Mesodermal cell (in vitro differentiated cells): ENCODE measurements at regions not wholly inside any gene's neighbourhood (a gene's known extent, or its start where the extent isn't known, plus 50 kb on each side); places are given as distances from the start of the nearest gene placed in this dataset.

Experiments
- H3K27ac ChIP-seq: 2 replicates; pipeline ENCODE4 v1.7.0; 2013; ENCODE audit warnings: mild to moderate bottlenecking, low read depth, low read length, moderate library complexity; ENCODE audit not compliant: severe bottlenecking
- H3K36me3 ChIP-seq: 2 replicates; pipeline ENCODE4 v1.7.1; 2013; ENCODE audit warnings: mild to moderate bottlenecking, low read length, moderate library complexity; ENCODE audit not compliant: control insufficient read depth, insufficient read depth
- H3K4me1 ChIP-seq: one replicate; pipeline ENCODE4 v1.7.1; 2013; ENCODE audit warnings: mild to moderate bottlenecking, low read length; ENCODE audit not compliant: insufficient read depth, control insufficient read depth, poor library complexity, severe bottlenecking
- H3K4me3 ChIP-seq: 2 replicates; pipeline ENCODE4 v1.7.0; 2013; ENCODE audit warnings: low read length, control low read depth, mild to moderate bottlenecking; ENCODE audit not compliant: insufficient read depth, poor library complexity, severe bottlenecking; ENCODE audit errors: extremely low read depth
- H3K9me3 ChIP-seq: 2 replicates; pipeline ENCODE4 v1.7.1; 2013; ENCODE audit warnings: mild to moderate bottlenecking, low read length, moderate library complexity; ENCODE audit not compliant: control insufficient read depth
- WGBS, 2 experiments: methylation state at CpG; one replicate each; pipeline ENCODE4 v1.1.5; 2013; ENCODE audit warnings: missing lambda C conversion rate in 2 of 2; ENCODE audit not compliant: insufficient coverage in 2 of 2; 5-methylcytosine and 5-hydroxymethylcytosine counted together

DNA sequence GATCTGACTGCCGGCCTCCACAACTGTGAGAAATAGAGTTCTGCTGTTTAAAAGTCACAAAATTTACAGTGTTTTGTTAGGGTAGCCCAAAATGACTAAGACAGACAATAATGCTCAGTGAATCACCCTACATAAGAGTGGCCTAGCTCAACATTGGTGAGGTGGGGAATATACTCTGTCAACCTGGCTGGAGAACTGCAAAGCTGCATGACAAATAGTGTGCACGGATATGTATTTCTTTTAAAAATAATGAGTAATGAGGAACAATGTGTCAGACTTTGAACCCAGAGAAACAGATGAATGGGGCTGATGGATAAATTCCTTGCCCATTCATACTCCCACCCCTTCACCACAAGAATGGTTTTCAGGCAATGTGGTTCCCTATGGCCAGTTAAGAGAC, 372.4 kb downstream of the SUCLA2 start:
- Histone ChIP-seq H3K4me1 (peaks cover 6% of the 10 kb centered on the region), H3K9me3 (peaks cover 4% of the 10 kb centered on the region), H3K36me3 (no peaks in the 10 kb centered on the region), H3K4me3 (no peak overlapping the region), H3K27ac (no peak overlapping the region)
- WGBS, 2 experiments: 71% methylated on average over 1 of the region's 2 CpGs; no CpG with 5 or more reads in 1 of the 2 experiments

DNA sequence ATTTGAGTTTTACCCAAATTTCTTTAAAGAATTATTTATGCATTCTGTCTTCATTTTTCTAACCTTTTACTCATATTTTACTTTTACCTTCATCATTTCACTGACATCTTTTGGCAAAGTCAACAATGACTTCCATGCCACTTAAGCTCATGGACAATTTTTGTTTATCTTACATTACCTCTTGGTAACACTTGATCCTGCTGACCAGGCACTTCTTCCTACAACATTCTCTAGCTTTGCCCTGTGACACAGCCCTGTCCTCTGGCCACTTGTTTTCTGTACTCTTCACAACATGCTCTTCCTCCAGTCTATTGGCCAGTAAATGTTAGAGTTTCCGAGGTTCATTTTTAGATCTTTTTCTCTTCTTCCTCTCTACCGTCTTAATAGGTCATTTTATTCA, 377.2 kb downstream of the SUCLA2 start:
- 94 to 100% methylated on average over 2 of the region's 2 CpGs for WGBS, 2 experiments
- no peaks in the 10 kb centered on the region for H3K36me3 ChIP-seq
- no peaks in the 10 kb centered on the region for H3K9me3 ChIP-seq
- peaks cover 7% of the 10 kb centered on the region for H3K4me1 ChIP-seq
- no peak overlapping the region for H3K4me3 ChIP-seq
- no peak overlapping the region for H3K27ac ChIP-seq

DNA sequence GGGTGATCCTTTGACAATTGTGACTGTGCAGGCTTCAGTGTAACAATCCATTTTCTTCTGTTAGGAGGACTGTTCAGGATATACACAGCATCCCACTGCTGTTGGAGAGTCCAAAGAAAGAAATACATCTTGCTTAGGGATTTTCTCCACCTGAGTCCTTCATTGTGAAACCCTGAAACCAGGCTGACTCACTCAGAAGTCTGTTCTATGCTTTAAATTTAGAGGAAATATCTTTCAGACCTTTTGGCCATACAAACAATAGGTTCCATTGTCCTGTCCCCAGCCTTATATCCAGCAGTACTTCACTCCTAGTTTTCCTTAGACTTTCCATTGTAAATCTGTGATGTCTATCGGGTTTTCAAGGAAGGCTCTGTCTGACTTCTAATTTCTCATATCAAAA, 379.1 kb downstream of the SUCLA2 start:
- Histone ChIP-seq H3K4me1 (peaks cover 7% of the 10 kb centered on the region), H3K9me3 (no peaks in the 10 kb centered on the region), H3K27ac (peak overlapping the region; percentile 8), H3K4me3 (no peak overlapping the region), H3K36me3 (no peaks in the 10 kb centered on the region)
- WGBS, 2 experiments: 80 to 100% methylated on average over 1 of the region's 1 CpG

DNA sequence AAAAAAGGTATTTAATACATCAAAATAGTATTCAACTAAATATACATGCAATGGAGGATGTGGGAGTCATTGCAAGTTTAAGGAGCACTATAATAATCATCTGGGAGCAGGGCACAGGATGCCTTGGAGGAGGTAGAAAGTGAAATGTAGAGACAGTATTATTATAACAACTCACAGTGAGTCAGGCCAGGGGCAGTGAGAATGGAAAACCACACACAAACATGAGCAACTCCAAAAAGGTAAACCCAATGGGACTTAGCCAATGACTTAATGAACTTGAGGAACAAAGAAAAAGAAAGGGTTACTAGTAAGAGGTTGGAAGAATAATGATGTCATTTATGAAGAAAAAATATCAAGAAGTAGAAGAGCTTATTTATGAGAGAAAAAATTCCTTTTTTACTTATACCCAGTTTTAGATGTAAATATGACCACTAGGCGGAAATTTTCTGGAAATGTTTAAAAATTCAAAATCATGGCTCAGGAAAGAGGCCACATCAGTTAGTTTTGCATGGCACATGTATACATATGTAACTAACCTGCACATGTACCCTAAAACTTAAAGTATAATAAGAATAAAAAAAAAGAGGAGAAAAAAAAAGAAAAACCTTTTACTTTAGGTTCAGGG, 389.3 kb downstream of the SUCLA2 start:
- no peaks in the 10 kb centered on the region for H3K9me3 ChIP-seq
- no CpG with 5 or more reads among the region's 1 CpG for WGBS, 2 experiments
- H3K27ac ChIP-seq: no peak overlapping the region
- no peaks in the 10 kb centered on the region for H3K36me3 ChIP-seq
- H3K4me3 ChIP-seq: no peak overlapping the region
- H3K4me1 ChIP-seq: no peaks in the 10 kb centered on the region

DNA sequence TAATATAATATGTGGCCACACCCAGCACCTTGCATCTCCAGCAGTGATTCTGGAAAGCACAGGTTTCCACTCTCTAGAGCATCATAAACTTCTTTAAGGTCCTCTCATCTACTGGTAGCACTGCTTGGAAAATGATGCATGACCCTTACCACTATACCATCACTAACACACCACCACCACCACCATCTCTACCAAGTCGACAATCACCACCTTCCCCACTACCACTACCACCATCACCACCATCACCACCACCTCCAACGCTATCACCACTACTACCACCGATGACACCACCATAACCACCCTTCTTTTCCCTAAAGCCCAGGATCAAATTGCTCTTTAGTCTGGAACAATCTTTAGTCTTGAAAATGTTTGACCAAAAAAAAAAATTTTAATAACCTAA, 390.4 kb downstream of the SUCLA2 start:
- Histone ChIP-seq H3K27ac (no peak overlapping the region), H3K36me3 (no peaks in the 10 kb centered on the region), H3K4me3 (no peak overlapping the region), H3K4me1 (no peaks in the 10 kb centered on the region), H3K9me3 (no peaks in the 10 kb centered on the region)
- 82 to 83% methylated on average over 2 of the region's 3 CpGs for WGBS, 2 experiments

DNA sequence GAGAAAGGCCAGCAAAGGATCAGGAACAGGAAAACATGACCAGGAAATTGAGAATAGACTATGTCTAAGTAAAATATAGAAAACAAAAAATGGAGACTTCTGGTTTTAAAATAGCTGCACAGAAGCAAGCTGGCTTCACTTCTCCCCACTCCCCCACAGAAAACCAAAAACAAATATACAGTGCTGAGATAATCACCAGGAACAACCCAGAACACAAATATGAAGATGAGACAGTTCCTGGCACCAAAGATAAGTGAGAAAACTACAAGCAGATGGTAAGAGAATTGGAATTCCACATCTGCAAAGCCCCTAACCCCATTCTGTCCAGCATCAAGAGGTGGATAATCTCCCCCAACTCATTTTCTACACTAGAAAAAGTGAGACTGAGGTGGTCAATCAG, 397.7 kb downstream of the SUCLA2 start:
- H3K9me3 ChIP-seq: no peaks in the 10 kb centered on the region
- H3K4me3 ChIP-seq: no peak overlapping the region
- H3K36me3 ChIP-seq: no peaks in the 10 kb centered on the region

DNA sequence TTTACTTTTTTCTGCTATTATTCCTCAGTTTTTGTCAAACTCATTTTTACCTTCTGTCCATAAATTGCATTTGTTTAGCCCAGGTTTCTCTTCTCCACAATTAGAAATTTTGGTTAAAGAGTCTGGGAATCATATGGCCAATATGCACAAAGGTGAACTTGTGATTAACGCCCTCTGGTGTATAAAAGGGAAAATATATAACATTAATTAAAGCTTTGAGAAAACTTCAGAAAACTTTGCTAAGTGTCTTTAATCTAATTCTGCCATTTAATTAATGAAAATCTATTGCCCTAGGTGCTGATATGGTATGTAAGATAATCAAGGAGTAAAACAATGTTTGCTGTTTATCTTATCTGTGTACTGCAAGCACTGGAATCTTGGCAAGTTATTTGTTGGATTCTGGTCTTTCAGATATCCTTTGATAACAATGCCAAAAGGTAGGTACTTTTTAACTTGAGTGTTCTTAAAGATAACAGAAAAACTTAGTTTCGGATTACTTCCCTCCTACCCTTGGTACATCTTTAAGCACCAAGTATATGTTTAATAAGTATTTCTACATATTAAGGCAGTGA, 402.6 kb downstream of the SUCLA2 start:
- Histone ChIP-seq H3K9me3 (peaks cover 10% of the 10 kb centered on the region), H3K27ac (no peak overlapping the region), H3K4me1 (no peaks in the 10 kb centered on the region), H3K36me3 (no peaks in the 10 kb centered on the region), H3K4me3 (no peak overlapping the region)
- WGBS, 2 experiments: no CpG with 5 or more reads among the region's 2 CpGs

More for the DNA sequence above, 397.7 kb downstream of the SUCLA2 start:
- Histone ChIP-seq H3K4me1 (no peaks in the 10 kb centered on the region), H3K27ac (no peak overlapping the region)

DNA sequence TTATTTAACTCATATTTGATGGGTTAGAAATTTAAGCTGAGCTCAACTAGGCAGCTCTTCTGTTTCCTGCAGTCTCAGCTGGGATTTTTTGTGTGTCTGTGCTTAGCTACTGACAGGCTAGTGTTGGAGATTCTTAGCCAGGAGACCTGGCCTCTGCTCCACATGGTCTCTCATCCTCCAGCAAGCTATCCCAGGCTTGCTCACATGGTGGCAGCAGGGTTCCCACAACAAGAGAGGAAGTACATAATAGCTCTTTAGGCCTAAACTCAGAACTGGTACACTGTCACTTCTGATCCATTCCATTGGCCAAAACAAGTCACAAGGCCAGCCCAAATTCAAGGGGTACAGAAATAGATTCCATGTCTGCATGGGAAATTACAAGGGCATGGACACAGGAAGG, 406.2 kb downstream of the SUCLA2 start:
- H3K27ac ChIP-seq: no peak overlapping the region
- H3K36me3 ChIP-seq: no peaks in the 10 kb centered on the region
- H3K9me3 ChIP-seq: peaks cover 10% of the 10 kb centered on the region
- no peak overlapping the region for H3K4me3 ChIP-seq
- H3K4me1 ChIP-seq: no peaks in the 10 kb centered on the region

DNA sequence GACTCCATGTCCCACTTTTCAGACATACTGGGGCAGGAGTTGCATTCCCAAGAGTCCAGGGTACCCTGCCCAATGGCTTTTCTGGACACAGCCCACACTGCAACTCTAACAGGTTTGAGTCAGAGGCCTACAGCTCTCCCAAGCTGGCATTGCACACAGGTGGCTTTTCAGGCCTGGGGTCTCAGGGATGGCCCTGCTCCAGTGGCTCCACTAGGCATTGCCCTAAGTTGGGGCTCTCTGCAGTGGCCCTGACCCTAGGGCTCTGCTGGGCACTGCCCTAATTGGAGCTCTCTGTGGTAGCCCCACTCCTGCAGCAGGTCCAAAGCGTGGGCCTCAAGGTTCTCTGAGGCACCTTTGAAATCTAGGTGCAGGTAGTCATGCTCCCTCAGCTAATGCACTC, 408.8 kb downstream of the SUCLA2 start:
- no peaks in the 10 kb centered on the region for H3K4me1 ChIP-seq
- H3K27ac ChIP-seq: no peak overlapping the region
- H3K9me3 ChIP-seq: peaks cover 10% of the 10 kb centered on the region
- H3K4me3 ChIP-seq: no peak overlapping the region
- no peaks in the 10 kb centered on the region for H3K36me3 ChIP-seq
- WGBS, 2 experiments: 62 to 78% methylated on average over 1 of the region's 1 CpG

DNA sequence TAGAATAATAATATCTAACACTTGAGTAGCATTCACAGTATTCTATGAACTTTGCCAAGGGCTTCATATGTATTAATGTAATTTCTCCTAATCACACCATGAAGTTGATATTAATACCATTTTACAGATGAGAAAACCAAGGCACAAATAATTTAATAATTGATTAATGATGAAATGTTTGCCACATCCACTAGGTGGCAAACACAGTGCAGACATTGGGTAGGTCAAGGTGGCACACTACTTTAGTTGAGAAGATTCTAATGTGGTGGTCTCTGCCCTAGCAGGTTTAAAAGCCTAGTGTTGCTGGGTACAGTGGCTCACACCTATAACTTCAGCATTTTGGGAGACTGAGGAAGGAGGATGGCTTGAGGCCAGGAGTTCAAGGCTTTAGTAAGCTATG, 412.4 kb downstream of the SUCLA2 start:
- no peaks in the 10 kb centered on the region for H3K9me3 ChIP-seq
- H3K4me3 ChIP-seq: no peak overlapping the region
- H3K36me3 ChIP-seq: no peaks in the 10 kb centered on the region
- H3K4me1 ChIP-seq: no peaks in the 10 kb centered on the region
- H3K27ac ChIP-seq: no peak overlapping the region

DNA sequence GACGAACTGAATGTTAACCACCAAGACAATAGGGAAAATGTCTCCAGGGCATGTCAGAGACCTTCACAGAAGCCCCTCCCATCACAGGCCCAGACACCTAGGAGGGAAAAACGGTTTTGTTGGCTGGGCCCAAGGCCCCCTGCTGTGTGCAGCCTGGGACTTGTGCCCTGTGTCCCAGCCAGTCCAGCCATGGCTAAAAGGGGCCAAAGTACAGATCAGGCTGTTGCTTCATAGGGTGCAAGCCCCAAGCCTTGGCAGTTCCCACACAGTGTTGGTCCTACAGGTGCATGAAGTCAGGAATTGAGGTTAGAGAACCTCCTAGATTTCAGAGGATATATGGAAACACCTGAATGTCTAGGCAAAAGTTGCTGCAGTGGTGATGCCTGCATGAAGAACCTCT, 428.7 kb downstream of the SUCLA2 start:
- WGBS, 2 experiments: 44 to 94% methylated on average over 1 to 2 of the region's 2 CpGs
- H3K4me1 ChIP-seq: no peaks in the 10 kb centered on the region
- no peak overlapping the region for H3K4me3 ChIP-seq
- H3K27ac ChIP-seq: no peak overlapping the region
- no peaks in the 10 kb centered on the region for H3K36me3 ChIP-seq
- H3K9me3 ChIP-seq: peaks cover 19% of the 10 kb centered on the region
